Tibial nerve (tissue), 4 donors: ENCODE measurements at regions not wholly inside any gene's neighbourhood (a gene's known extent, or its start where the extent isn't known, plus 50 kb on each side); places are given as distances from the start of the nearest gene placed in this dataset.

Source experiments
- DNase-seq, 2 donors: peaks; one replicate each; pipeline ENCODE4 v3.0.0-alpha.2; 2019; ENCODE audit warnings: low spot score in 2 of 2
- H3K27ac ChIP-seq, 4 donors: fragments of 200-600 bp; sonication (generic) in 3 of 4; one replicate each; pipeline ENCODE4 v1.5.1; 2017 to 2019; ENCODE audit warnings: mild to moderate bottlenecking in 1 of 4
- H3K27me3 ChIP-seq, 2 donors: fragments of 200-600 bp; sonication (generic) in 1 of 2; one replicate each; pipeline versions ENCODE4 v1.5.1 to v1.6.0; 2017 to 2019
- H3K36me3 ChIP-seq, 3 donors: fragments of 200-600 bp; sonication (generic); one replicate each; pipeline ENCODE4 v1.5.1; 2018 to 2019
- H3K4me1 ChIP-seq, 4 donors: fragments of 200-600 bp; sonication (generic) in 3 of 4; one replicate each; pipeline ENCODE4 v1.5.1; 2017 to 2019
- H3K4me3 ChIP-seq, 4 donors: fragments of 200-600 bp; sonication (generic) in 3 of 4; one replicate each; pipeline ENCODE4 v1.5.1; 2017 to 2019; ENCODE audit warnings: mild to moderate bottlenecking in 1 of 4, moderate library complexity in 1 of 4
- H3K9me3 ChIP-seq, 4 donors: fragments of 200-600 bp; sonication (generic) in 3 of 4; one replicate each; pipeline ENCODE4 v1.5.1; 2017 to 2019
- CTCF ChIP-seq, 5 experiments: fragments of 200-600 bp in 3 of 5; fragments of 450-650 bp in 2 of 5; sonication (generic) in 3 of 5; IDR thresholded peaks; one replicate each; pipeline ENCODE4 v1.5.1; 2016 to 2019; ENCODE audit warnings: antibody characterized with exemption in 5 of 5, mild to moderate bottlenecking in 3 of 5, moderate library complexity in 2 of 5
- EP300 ChIP-seq, 2 donors: sonication (generic); formaldehyde crosslinking; IDR thresholded peaks; one replicate each; pipeline ENCODE4 v1.6.1; 2017; ENCODE audit warnings: antibody characterized with exemption in 2 of 2, mild to moderate bottlenecking in 1 of 2
- POLR2A ChIP-seq, 2 donors: fragments of 450-650 bp; IDR thresholded peaks; one replicate each; pipeline ENCODE4 v1.6.1; 2017; ENCODE audit warnings: antibody characterized with exemption in 2 of 2, mild to moderate bottlenecking in 2 of 2, moderate library complexity in 2 of 2
- WGBS, 2 donors: methylation state at CpG; one replicate each; pipeline ENCODE4 v1.1.5; 2018; 5-methylcytosine and 5-hydroxymethylcytosine counted together

DNA sequence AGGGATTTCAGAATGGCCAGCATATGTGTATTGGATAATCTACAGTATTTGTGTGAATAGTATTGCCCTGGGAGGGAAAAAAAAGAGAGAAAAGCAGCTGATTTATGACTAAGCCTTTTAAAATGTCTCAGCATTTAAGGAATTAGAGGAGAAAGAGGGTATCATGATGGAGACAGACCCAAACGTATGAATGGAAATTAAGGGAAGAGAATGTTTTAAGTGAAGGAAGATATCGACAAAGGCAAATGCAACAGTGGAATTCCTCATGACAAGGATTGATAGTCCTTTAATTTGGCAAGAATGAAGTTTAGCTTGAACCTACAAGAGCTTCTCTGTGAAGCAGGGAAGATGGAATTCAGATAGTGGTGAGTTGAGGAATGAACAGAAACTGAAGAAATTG is 367.3 kb upstream of the POU3F2 start:
- H3K9me3 ChIP-seq, result peaks cover 0 to 11% (median 0%) of the 10 kb centered on the region in 4 donors
- H3K4me3 ChIP-seq, result no peak overlapping the region
- H3K27me3 ChIP-seq, result no peaks in the 10 kb centered on the region
- no peak for TF ChIP-seq EP300 (IDR thresholded peaks at IDR 0.05)
- no peak for TF ChIP-seq CTCF (IDR thresholded peaks at IDR 0.05)
- no peak for TF ChIP-seq POLR2A (IDR thresholded peaks at IDR 0.05)
- 59 to 64% methylated on average over 2 of the region's 2 CpGs for WGBS, 2 donors
- no peaks in the 10 kb centered on the region for H3K4me1 ChIP-seq
- no peaks in the 10 kb centered on the region for H3K36me3 ChIP-seq
- no peak for DNase-seq
- H3K27ac ChIP-seq, result no peak overlapping the region

GRCh38 chr6:98467902-98468301 is 366.5 kb upstream of the POU3F2 start:
- no peaks in the 10 kb centered on the region for H3K36me3 ChIP-seq
- H3K27ac ChIP-seq, result no peak overlapping the region
- TF ChIP-seq EP300 (IDR thresholded peaks at IDR 0.05) (no peak), POLR2A (IDR thresholded peaks at IDR 0.05) (no peak), CTCF (IDR thresholded peaks at IDR 0.05) (no peak)
- H3K27me3 ChIP-seq, result no peaks in the 10 kb centered on the region
- no peak overlapping the region for H3K4me3 ChIP-seq
- H3K4me1 ChIP-seq, result no peaks in the 10 kb centered on the region
- H3K9me3 ChIP-seq, result peaks cover 0 to 11% (median 0%) of the 10 kb centered on the region in 4 donors
- DNase-seq, result no peak
- 52 to 54% methylated on average over 3 of the region's 3 CpGs for WGBS, 2 donors

DNA sequence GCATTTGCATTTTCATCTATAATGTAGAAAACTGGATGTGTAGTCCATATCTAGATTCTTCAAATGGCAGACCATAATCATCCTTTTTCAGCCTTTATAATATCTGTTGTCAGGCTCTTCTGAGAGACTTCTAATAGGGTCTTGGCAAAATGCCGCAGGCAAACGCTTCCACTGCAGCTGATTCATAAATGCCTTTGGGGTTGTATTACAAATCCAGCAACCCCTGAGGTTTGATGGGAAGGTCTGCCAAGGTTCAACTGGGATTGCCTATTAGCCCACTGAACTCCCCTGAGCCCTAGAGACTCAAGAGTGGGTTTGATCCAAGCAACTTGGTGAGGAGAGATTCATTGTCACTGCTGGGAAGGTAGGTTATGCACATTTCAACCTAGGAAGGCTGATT is 365.2 kb upstream of the POU3F2 start:
- TF ChIP-seq POLR2A (IDR thresholded peaks at IDR 0.05), result no peak
- TF ChIP-seq EP300 (IDR thresholded peaks at IDR 0.05), result no peak
- TF ChIP-seq CTCF (IDR thresholded peaks at IDR 0.05), result no peak
- no peaks in the 10 kb centered on the region for H3K27me3 ChIP-seq
- 61 to 76% methylated on average over 2 of the region's 2 CpGs for WGBS, 2 donors
- no peak overlapping the region for H3K27ac ChIP-seq
- H3K9me3 ChIP-seq, result peaks cover 0 to 11% (median 0%) of the 10 kb centered on the region in 4 donors
- H3K36me3 ChIP-seq, result no peaks in the 10 kb centered on the region
- no peaks in the 10 kb centered on the region for H3K4me1 ChIP-seq
- no peak for DNase-seq
- H3K4me3 ChIP-seq, result no peak overlapping the region

DNA sequence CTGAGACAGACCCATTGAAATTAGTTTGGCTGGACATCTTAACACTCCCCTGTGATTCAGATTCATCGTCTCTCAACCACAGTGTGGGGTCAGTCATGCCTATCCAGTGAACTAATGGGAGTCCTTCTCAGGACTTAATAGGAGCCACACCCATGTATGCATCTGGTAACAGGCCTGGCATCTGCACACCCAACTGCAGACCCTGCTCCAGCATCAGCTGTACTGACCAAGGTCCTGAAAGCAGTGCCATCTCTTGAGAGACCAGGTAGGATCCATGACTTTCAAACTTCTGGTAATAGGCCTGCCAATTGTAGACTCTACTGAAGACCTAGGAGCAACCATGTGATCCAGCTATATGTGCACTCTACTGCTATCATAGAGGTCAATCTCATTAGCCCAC is 363.6 kb upstream of the POU3F2 start:
- no peaks in the 10 kb centered on the region for H3K36me3 ChIP-seq
- H3K27ac ChIP-seq, result no peak overlapping the region
- DNase-seq, result no peak
- peaks cover 0 to 11% (median 0%) of the 10 kb centered on the region in 4 donors for H3K9me3 ChIP-seq
- H3K27me3 ChIP-seq, result no peaks in the 10 kb centered on the region
- TF ChIP-seq CTCF (IDR thresholded peaks at IDR 0.05) (no peak), POLR2A (IDR thresholded peaks at IDR 0.05) (no peak)
- no peaks in the 10 kb centered on the region for H3K4me1 ChIP-seq
- H3K4me3 ChIP-seq, result no peak overlapping the region
- WGBS, 2 donors, result 75 to 79% methylated on average over 1 of the region's 1 CpG

GRCh38 chr6:98471444-98471843 is 362.9 kb upstream of the POU3F2 start:
- no peak overlapping the region for H3K4me3 ChIP-seq

More at GRCh38 chr6:98471444-98471843, 362.9 kb upstream of the POU3F2 start:
- Histone ChIP-seq H3K9me3 (peaks cover 0 to 11% (median 0%) of the 10 kb centered on the region in 4 donors), H3K27ac (no peak overlapping the region), H3K4me1 (no peaks in the 10 kb centered on the region), H3K27me3 (no peaks in the 10 kb centered on the region), H3K36me3 (no peaks in the 10 kb centered on the region)
- no peak for TF ChIP-seq CTCF (IDR thresholded peaks at IDR 0.05)
- no peak for TF ChIP-seq POLR2A (IDR thresholded peaks at IDR 0.05)
- TF ChIP-seq EP300 (IDR thresholded peaks at IDR 0.05), result no peak
- DNase-seq, result no peak
